Omental fat pad (tissue), 3 donors: ENCODE measurements at regions not wholly inside any gene's neighbourhood (a gene's known extent, or its start where the extent isn't known, plus 50 kb on each side); places are given as distances from the start of the nearest gene placed in this dataset.

Experiments used
- ATAC-seq: fragments of 150-250 bp; one replicate; pipeline ENCODE4 v1.9.1; 2016; ENCODE audit warnings: mild to moderate bottlenecking, moderate library complexity; ENCODE audit not compliant: low FRiP score
- DNase-seq: peaks from one replicate; pipeline ENCODE4 v3.0.0-alpha.2; 2019; ENCODE audit warnings: low spot score
- CTCF ChIP-seq, 3 donors: fragments of 450-650 bp; IDR thresholded peaks; one replicate each; pipeline ENCODE4 v1.5.1; 2016 to 2017; ENCODE audit warnings: antibody characterized with exemption in 3 of 3, mild to moderate bottlenecking in 3 of 3, moderate library complexity in 2 of 3

GRCh38 chr9:82565188-82565969 is 497.6 kb downstream of the RASEF start:
- TF ChIP-seq CTCF (IDR thresholded peaks at IDR 0.05), result no peak
- ATAC-seq (no peak), DNase-seq (no peak)

GRCh38 chr9:82567953-82568352 is 495.0 kb downstream of the RASEF start:
- DNase-seq, result no peak
- no peak for ATAC-seq

GRCh38 chr9:82570226-82570625 is 492.7 kb downstream of the RASEF start:
- no peak for TF ChIP-seq CTCF (IDR thresholded peaks at IDR 0.05)
- ATAC-seq, result no peak
- DNase-seq, result no peak

More at GRCh38 chr9:82567953-82568352, 495.0 kb downstream of the RASEF start:
- TF ChIP-seq CTCF (IDR thresholded peaks at IDR 0.05), result no peak

GRCh38 chr9:82571540-82571939 is 491.4 kb downstream of the RASEF start:
- ATAC-seq (no peak), DNase-seq (no peak)
- no peak for TF ChIP-seq CTCF (IDR thresholded peaks at IDR 0.05)

- DNase-seq (no peak), ATAC-seq (no peak)
- no peak for TF ChIP-seq CTCF (IDR thresholded peaks at IDR 0.05)
Measured at GRCh38 chr9:82572146-82572545, 490.8 kb downstream of the RASEF start.

GRCh38 chr9:82574911-82575310 is 488.0 kb downstream of the RASEF start:
- ATAC-seq (no peak), DNase-seq (no peak)
- TF ChIP-seq CTCF (IDR thresholded peaks at IDR 0.05), result no peak

- TF ChIP-seq CTCF (IDR thresholded peaks at IDR 0.05), result no peak
- DNase-seq (no peak), ATAC-seq (no peak)
Measured at GRCh38 chr9:82580921-82581320, 482.0 kb downstream of the RASEF start.
